ENCODE measurements at regions not wholly inside any gene's neighbourhood (a gene's known extent, or its start where the extent isn't known, plus 50 kb on each side); places are given as distances from the start of the nearest gene placed in this dataset.

DNA sequence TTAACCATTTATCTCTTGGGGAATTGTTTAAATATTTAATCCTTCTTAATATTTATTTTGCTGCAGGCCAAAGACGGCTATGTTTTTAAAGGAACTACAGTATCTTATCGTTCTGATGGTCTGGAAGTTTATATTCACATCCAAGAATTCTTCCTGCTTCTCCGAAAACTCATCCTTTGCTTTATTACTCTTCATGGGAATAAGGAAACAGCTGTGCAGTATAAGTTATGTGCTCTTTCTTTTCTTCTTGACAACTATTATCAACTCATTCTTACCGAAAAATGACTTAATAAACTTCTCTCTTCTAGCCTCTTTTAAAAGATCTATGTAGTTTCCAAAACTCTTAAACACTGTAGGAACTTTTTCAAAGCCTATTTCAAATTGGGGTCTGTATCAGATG lies 335.6 kb upstream of the NOVA1 start:
- Histone ChIP-seq H3K27me3 (ENCODE audit: control insufficient read depth, insufficient read depth, low read length) (no peaks in the 10 kb centered on the region), H3K27ac (ENCODE audit: insufficient read depth, low read length, poor library complexity, severe bottlenecking) (no peak overlapping the region), H3K36me3 (ENCODE audit: control insufficient read depth, insufficient read depth, low read length) (no peaks in the 10 kb centered on the region), H3K4me1 (ENCODE audit: control insufficient read depth, insufficient read depth, low read length, poor library complexity, severe bottlenecking) (no peaks in the 10 kb centered on the region), H3K9me3 (ENCODE audit: control insufficient read depth in 2 of 2, low read length in 2 of 2) (peaks cover 6 to 15% of the 10 kb centered on the region in 2 experiments), H3K4me3 (ENCODE audit: low read depth, low read length) (no peak overlapping the region)
- Mint-ChIP-seq H3K36me3 (no peaks in the 10 kb centered on the region), H3K9me3 (peaks cover 0 to 19% (median 8%) of the 10 kb centered on the region in 7 donors), H3K4me1 (no peaks in the 10 kb centered on the region), H3K27ac (no peak overlapping the region), H3K27me3 (no peaks in the 10 kb centered on the region), H3K4me3 (no peak overlapping the region)
- no peak for DNase-seq
- no peak for ATAC-seq (ENCODE audit: low read depth in 2 of 2)

DNA sequence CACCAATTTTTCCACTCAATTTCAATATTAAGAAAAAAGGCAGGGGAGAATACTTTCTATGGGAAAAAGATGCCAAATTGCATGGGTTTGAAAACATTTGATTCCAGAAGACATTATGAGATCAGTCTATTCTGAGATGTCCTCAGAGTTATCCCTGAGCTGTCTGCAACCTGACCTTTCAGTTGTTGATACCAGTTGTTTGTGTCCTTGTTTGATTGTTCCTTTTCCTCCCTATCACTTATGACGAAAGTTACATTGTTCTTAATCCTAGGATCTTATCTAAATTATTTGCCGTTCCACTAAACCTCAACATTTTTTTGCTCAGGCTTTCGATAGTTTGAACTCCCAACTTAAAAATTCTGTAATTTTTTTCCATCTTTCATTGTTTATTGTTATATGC lies 336.3 kb upstream of the NOVA1 start:
- DNase-seq (no peak), ATAC-seq (ENCODE audit: low read depth in 2 of 2) (no peak)
- H3K27me3 Mint-ChIP-seq, result no peaks in the 10 kb centered on the region
- Histone ChIP-seq H3K36me3 (ENCODE audit: control insufficient read depth, insufficient read depth, low read length) (no peaks in the 10 kb centered on the region), H3K27me3 (ENCODE audit: control insufficient read depth, insufficient read depth, low read length) (no peaks in the 10 kb centered on the region), H3K9me3 (ENCODE audit: control insufficient read depth in 2 of 2, low read length in 2 of 2) (peaks cover 6 to 15% of the 10 kb centered on the region in 2 experiments), H3K4me3 (ENCODE audit: low read depth, low read length) (no peak overlapping the region), H3K27ac (ENCODE audit: insufficient read depth, low read length, poor library complexity, severe bottlenecking) (no peak overlapping the region), H3K4me1 (ENCODE audit: control insufficient read depth, insufficient read depth, low read length, poor library complexity, severe bottlenecking) (no peaks in the 10 kb centered on the region)
- no peaks in the 10 kb centered on the region for H3K4me1 Mint-ChIP-seq
- no peaks in the 10 kb centered on the region for H3K36me3 Mint-ChIP-seq
- no peak overlapping the region for H3K27ac Mint-ChIP-seq
- H3K9me3 Mint-ChIP-seq, result peaks cover 0 to 19% (median 8%) of the 10 kb centered on the region in 7 donors
- no peak overlapping the region for H3K4me3 Mint-ChIP-seq

DNA sequence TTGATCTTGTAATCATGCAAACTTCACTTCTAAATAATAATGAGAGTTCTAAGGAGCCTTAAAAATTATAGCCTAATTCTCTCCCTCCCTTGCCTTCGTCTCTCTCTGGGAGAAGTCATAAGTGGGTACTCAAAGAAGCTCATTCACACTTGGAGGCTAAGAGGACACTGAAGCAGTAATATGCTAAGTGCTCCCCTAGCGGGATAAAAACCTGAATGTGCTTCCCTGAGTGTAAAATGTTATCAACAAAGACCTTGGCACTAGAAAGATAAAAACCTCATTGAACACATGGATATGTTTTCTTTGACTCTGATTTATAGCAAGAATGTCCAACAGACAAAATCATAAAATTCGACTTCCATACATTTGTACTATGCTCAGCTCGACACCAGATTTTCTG lies 337.9 kb upstream of the NOVA1 start:
- DNase-seq, result no peak
- no peaks in the 10 kb centered on the region for H3K27me3 ChIP-seq (ENCODE audit: control insufficient read depth, insufficient read depth, low read length)
- Mint-ChIP-seq H3K36me3 (no peaks in the 10 kb centered on the region), H3K27ac (no peak overlapping the region), H3K4me1 (no peaks in the 10 kb centered on the region), H3K27me3 (no peaks in the 10 kb centered on the region), H3K4me3 (no peak overlapping the region), H3K9me3 (peaks cover under 1 to 19% (median 9%) of the 10 kb centered on the region in 7 donors)
- peaks cover 8 to 15% of the 10 kb centered on the region in 2 experiments for H3K9me3 ChIP-seq (ENCODE audit: control insufficient read depth in 2 of 2, low read length in 2 of 2)
- H3K27ac ChIP-seq (ENCODE audit: insufficient read depth, low read length, poor library complexity, severe bottlenecking), result no peak overlapping the region
- no peak overlapping the region for H3K4me3 ChIP-seq (ENCODE audit: low read depth, low read length)
- H3K4me1 ChIP-seq (ENCODE audit: control insufficient read depth, insufficient read depth, low read length, poor library complexity, severe bottlenecking), result no peaks in the 10 kb centered on the region
- no peaks in the 10 kb centered on the region for H3K36me3 ChIP-seq (ENCODE audit: control insufficient read depth, insufficient read depth, low read length)
- no peak for ATAC-seq (ENCODE audit: low read depth in 2 of 2)

DNA sequence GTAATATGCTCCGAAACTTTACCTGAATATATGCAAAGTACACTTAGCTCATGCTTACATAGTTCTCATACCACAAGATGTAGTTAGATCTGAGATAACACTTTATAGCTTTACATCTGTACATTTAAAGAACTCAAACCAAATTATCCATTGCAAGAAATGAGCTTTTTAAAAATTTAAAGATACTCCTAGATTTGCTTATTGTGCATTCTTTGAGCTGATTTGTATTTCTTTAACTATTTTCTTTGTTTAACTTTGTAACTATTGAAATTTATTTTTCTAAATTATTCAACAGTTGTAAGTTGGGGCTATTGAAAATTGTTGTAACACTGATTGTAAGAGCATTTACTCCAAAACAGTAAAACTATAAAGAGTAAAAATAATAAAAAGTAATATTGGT lies 340.2 kb upstream of the NOVA1 start:
- H3K9me3 Mint-ChIP-seq, result peaks cover 5 to 28% (median 12%) of the 10 kb centered on the region in 7 donors
- H3K4me1 Mint-ChIP-seq, result no peaks in the 10 kb centered on the region
- no peak overlapping the region for H3K27ac ChIP-seq (ENCODE audit: insufficient read depth, low read length, poor library complexity, severe bottlenecking)
- H3K4me3 ChIP-seq (ENCODE audit: low read depth, low read length), result no peak overlapping the region
- no peaks in the 10 kb centered on the region for H3K4me1 ChIP-seq (ENCODE audit: control insufficient read depth, insufficient read depth, low read length, poor library complexity, severe bottlenecking)
- no peaks in the 10 kb centered on the region for H3K27me3 Mint-ChIP-seq
- H3K36me3 Mint-ChIP-seq, result no peaks in the 10 kb centered on the region
- no peak overlapping the region for H3K27ac Mint-ChIP-seq
- no peak overlapping the region for H3K4me3 Mint-ChIP-seq
- H3K27me3 ChIP-seq (ENCODE audit: control insufficient read depth, insufficient read depth, low read length), result no peaks in the 10 kb centered on the region
- H3K36me3 ChIP-seq (ENCODE audit: control insufficient read depth, insufficient read depth, low read length), result no peaks in the 10 kb centered on the region
- no peak for DNase-seq
- no peak for ATAC-seq (ENCODE audit: low read depth in 2 of 2)
- H3K9me3 ChIP-seq (ENCODE audit: control insufficient read depth in 2 of 2, low read length in 2 of 2), result peaks cover 7 to 9% of the 10 kb centered on the region in 2 experiments

DNA sequence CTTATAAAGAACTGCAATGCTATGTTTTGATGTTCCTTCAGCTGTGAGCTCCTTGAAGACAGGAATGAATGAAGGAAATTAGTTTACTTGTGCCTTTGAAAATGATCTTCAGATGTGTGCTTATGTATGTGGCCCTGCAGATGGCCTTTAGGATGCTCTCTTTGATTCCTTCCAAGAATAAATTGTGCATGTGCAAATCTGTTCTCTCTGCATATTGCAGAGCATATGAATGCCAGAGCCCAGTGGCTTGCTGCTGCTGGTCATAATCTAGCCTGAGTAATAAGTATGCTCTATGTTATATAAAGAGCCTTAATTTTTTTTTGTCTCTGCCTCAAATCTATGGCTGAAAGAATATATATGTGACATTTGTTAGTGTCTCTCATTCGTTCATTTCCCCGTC lies 341.9 kb upstream of the NOVA1 start:
- H3K4me3 Mint-ChIP-seq, result no peak overlapping the region
- no peaks in the 10 kb centered on the region for H3K36me3 ChIP-seq (ENCODE audit: control insufficient read depth, insufficient read depth, low read length)
- no peaks in the 10 kb centered on the region for H3K27me3 ChIP-seq (ENCODE audit: control insufficient read depth, insufficient read depth, low read length)
- ATAC-seq (ENCODE audit: low read depth in 2 of 2) (no peak), DNase-seq (no peak)
- H3K27ac ChIP-seq (ENCODE audit: insufficient read depth, low read length, poor library complexity, severe bottlenecking), result no peak overlapping the region
- H3K4me1 Mint-ChIP-seq, result no peaks in the 10 kb centered on the region
- H3K27ac Mint-ChIP-seq, result no peak overlapping the region
- H3K4me3 ChIP-seq (ENCODE audit: low read depth, low read length), result no peak overlapping the region
- no peaks in the 10 kb centered on the region for H3K4me1 ChIP-seq (ENCODE audit: control insufficient read depth, insufficient read depth, low read length, poor library complexity, severe bottlenecking)
- H3K9me3 Mint-ChIP-seq, result peaks cover 5 to 36% (median 10%) of the 10 kb centered on the region in 7 donors
- H3K27me3 Mint-ChIP-seq, result no peaks in the 10 kb centered on the region
- H3K9me3 ChIP-seq (ENCODE audit: control insufficient read depth in 2 of 2, low read length in 2 of 2), result peaks cover 7 to 12% of the 10 kb centered on the region in 2 experiments
- no peaks in the 10 kb centered on the region for H3K36me3 Mint-ChIP-seq

DNA sequence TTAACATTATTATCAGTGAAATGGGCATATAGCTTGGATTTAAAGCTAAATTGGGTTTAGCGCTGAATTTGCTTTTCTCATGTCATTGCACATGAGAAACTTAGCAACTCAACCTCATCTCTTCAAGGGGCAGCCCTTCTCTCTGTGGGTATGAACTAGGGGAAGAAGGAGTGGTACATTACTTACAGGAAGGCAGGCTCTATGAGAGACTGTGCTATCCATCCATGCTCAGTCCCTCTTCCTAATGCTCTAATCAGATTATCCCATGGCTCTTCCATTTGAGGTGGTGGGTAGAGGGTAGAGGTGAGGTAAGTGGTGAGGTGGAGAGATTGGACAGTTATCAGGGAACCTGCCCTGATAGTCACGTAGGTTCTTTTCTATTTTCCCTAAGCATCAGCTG lies 343.7 kb upstream of the NOVA1 start:
- ATAC-seq (ENCODE audit: low read depth in 2 of 2), result no peak
- Histone ChIP-seq H3K27me3 (ENCODE audit: control insufficient read depth, insufficient read depth, low read length) (no peaks in the 10 kb centered on the region), H3K4me1 (ENCODE audit: control insufficient read depth, insufficient read depth, low read length, poor library complexity, severe bottlenecking) (no peaks in the 10 kb centered on the region), H3K36me3 (ENCODE audit: control insufficient read depth, insufficient read depth, low read length) (no peaks in the 10 kb centered on the region), H3K4me3 (ENCODE audit: low read depth, low read length) (no peak overlapping the region), H3K9me3 (ENCODE audit: control insufficient read depth in 2 of 2, low read length in 2 of 2) (peaks cover 7 to 9% of the 10 kb centered on the region in 2 experiments), H3K27ac (ENCODE audit: insufficient read depth, low read length, poor library complexity, severe bottlenecking) (no peak overlapping the region)
- Mint-ChIP-seq H3K27ac (no peak overlapping the region), H3K4me3 (no peak overlapping the region), H3K4me1 (no peaks in the 10 kb centered on the region), H3K9me3 (peaks cover 6 to 38% (median 11%) of the 10 kb centered on the region in 7 donors), H3K36me3 (no peaks in the 10 kb centered on the region), H3K27me3 (no peaks in the 10 kb centered on the region)
- no peak for DNase-seq

DNA sequence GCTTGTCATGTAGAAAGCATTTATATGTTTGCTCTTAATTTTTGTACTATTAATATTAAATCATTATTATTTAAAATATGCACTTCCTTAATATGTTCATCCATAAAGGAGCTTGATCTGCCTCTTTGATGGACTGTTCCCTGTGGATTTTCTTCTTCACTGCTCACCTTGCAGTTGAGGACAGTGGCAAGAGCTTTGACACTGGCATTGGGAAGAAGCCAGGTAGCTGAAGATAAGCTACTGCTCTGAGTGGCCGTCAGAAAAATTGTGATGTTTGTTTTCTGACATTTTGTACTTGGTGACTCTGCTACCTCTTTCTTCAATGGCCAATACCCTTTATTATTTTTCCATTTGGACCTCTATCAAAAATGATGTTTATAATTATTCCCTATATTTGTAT lies 349.4 kb upstream of the NOVA1 start:
- Histone ChIP-seq H3K27ac (ENCODE audit: insufficient read depth, low read length, poor library complexity, severe bottlenecking) (no peak overlapping the region), H3K4me3 (ENCODE audit: low read depth, low read length) (no peak overlapping the region), H3K4me1 (ENCODE audit: control insufficient read depth, insufficient read depth, low read length, poor library complexity, severe bottlenecking) (no peaks in the 10 kb centered on the region), H3K27me3 (ENCODE audit: control insufficient read depth, insufficient read depth, low read length) (no peaks in the 10 kb centered on the region), H3K36me3 (ENCODE audit: control insufficient read depth, insufficient read depth, low read length) (no peaks in the 10 kb centered on the region), H3K9me3 (ENCODE audit: control insufficient read depth in 2 of 2, low read length in 2 of 2) (peaks cover 0 to 7% of the 10 kb centered on the region in 2 experiments)
- Mint-ChIP-seq H3K27me3 (no peaks in the 10 kb centered on the region), H3K27ac (no peak overlapping the region), H3K4me1 (no peaks in the 10 kb centered on the region), H3K4me3 (no peak overlapping the region), H3K36me3 (no peaks in the 10 kb centered on the region), H3K9me3 (peaks cover 2 to 40% (median 8%) of the 10 kb centered on the region in 7 donors)
- DNase-seq (no peak), ATAC-seq (ENCODE audit: low read depth in 2 of 2) (no peak)

DNA sequence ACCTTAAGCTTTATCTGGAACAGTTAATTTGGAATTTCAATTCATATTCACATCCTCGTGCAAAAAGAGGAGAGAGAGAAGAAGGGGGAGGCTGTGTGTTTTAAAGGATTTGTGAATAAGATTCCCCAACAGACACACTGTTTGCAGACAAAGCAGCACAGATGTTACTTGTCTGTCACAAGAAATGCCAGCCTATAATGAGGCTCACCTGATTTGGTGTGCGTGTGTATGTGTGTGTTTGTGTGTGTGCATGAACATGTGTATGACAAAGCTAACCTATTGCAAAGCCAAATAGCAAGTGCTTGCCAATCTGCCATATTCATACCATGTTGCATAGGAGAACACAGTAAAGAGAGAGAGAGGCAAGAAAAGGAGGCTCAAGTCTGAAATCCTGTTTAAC lies 361.6 kb upstream of the NOVA1 start:
- ATAC-seq (ENCODE audit: low read depth in 2 of 2), result no peak
- no peak overlapping the region for H3K27ac Mint-ChIP-seq
- no peak overlapping the region for H3K27ac ChIP-seq (ENCODE audit: insufficient read depth, low read length, poor library complexity, severe bottlenecking)

More for the DNA sequence above, 361.6 kb upstream of the NOVA1 start:
- Histone ChIP-seq H3K36me3 (ENCODE audit: control insufficient read depth, insufficient read depth, low read length) (no peaks in the 10 kb centered on the region), H3K27me3 (ENCODE audit: control insufficient read depth, insufficient read depth, low read length) (no peaks in the 10 kb centered on the region), H3K4me1 (ENCODE audit: control insufficient read depth, insufficient read depth, low read length, poor library complexity, severe bottlenecking) (no peaks in the 10 kb centered on the region), H3K9me3 (ENCODE audit: control insufficient read depth in 2 of 2, low read length in 2 of 2) (peaks cover 4 to 12% of the 10 kb centered on the region in 2 experiments), H3K4me3 (ENCODE audit: low read depth, low read length) (no peak overlapping the region)
- no peaks in the 10 kb centered on the region for H3K36me3 Mint-ChIP-seq
- no peak for DNase-seq
- no peaks in the 10 kb centered on the region for H3K4me1 Mint-ChIP-seq
- no peaks in the 10 kb centered on the region for H3K27me3 Mint-ChIP-seq
- no peak overlapping the region for H3K4me3 Mint-ChIP-seq
- peaks cover 5 to 46% (median 9%) of the 10 kb centered on the region in 7 donors for H3K9me3 Mint-ChIP-seq

Data from CD4-positive, CD25-positive, alpha-beta regulatory T cell (primary cell).